SHP77 (cell line): ENCODE measurements at regions not wholly inside any gene's neighbourhood (a gene's known extent, or its start where the extent isn't known, plus 50 kb on each side); places are given as distances from the start of the nearest gene placed in this dataset.

ENCODE experiments used
- DNase-seq, 2 experiments: peaks; one replicate each; lab custom pipeline; 2025; lab: John Stamatoyannopoulos, UW

- DNase-seq = no peak
Observed at GRCh38 chr4:20403846-20404245, 152.1 kb downstream of the SLIT2 start.

GRCh38 chr4:20408611-20409010, 156.9 kb downstream of the SLIT2 start:
- DNase-seq = no peak

- DNase-seq = no peak
Observed at GRCh38 chr4:20412072-20412471, 160.4 kb downstream of the SLIT2 start.

GRCh38 chr4:20416800-20417199, 165.1 kb downstream of the SLIT2 start:
- DNase-seq = no peak

GRCh38 chr4:20418861-20419451, 167.3 kb downstream of the SLIT2 start:
- DNase-seq = peak in 1 of 2 experiments; percentile 23

GRCh38 chr4:20420916-20421602, 169.4 kb downstream of the SLIT2 start:
- DNase-seq = no peak

GRCh38 chr4:20421603-20421985, 169.9 kb downstream of the SLIT2 start:
- no peak for DNase-seq

- DNase-seq = peak; percentile 38 to 46
Observed at GRCh38 chr4:20422398-20422797, 170.7 kb downstream of the SLIT2 start.

GRCh38 chr4:20423420-20423819, 171.7 kb downstream of the SLIT2 start:
- peak in 1 of 2 experiments; percentile 2 for DNase-seq

GRCh38 chr4:20426028-20426427, 174.3 kb downstream of the SLIT2 start:
- no peak for DNase-seq

- DNase-seq = no peak
Observed at GRCh38 chr4:20428436-20429160, 176.9 kb downstream of the SLIT2 start.

- no peak for DNase-seq
Observed at GRCh38 chr4:20430259-20430941, 178.7 kb downstream of the SLIT2 start.

- DNase-seq = no peak
Observed at GRCh38 chr4:20431543-20431951, 179.8 kb downstream of the SLIT2 start.

GRCh38 chr4:20432088-20432487, 180.4 kb downstream of the SLIT2 start:
- no peak for DNase-seq

GRCh38 chr4:20433097-20433705, 181.5 kb downstream of the SLIT2 start:
- no peak for DNase-seq

- no peak for DNase-seq
Observed at GRCh38 chr4:20440170-20440569, 188.5 kb downstream of the SLIT2 start.

- no peak for DNase-seq
Observed at GRCh38 chr4:20443015-20443805, 191.5 kb downstream of the SLIT2 start.

- DNase-seq = no peak
Observed at GRCh38 chr4:20444599-20445337, 193.1 kb downstream of the SLIT2 start.

GRCh38 chr4:20445933-20446723, 194.4 kb downstream of the SLIT2 start:
- no peak for DNase-seq

GRCh38 chr4:20447103-20447502, 195.4 kb downstream of the SLIT2 start:
- no peak for DNase-seq
